ENCODE measurements at regions not wholly inside any gene's neighbourhood (a gene's known extent, or its start where the extent isn't known, plus 50 kb on each side); places are given as distances from the start of the nearest gene placed in this dataset.

- TF ChIP-seq CTCF (IDR thresholded peaks at IDR 0.05) (no peak), TCF7L2 (IDR thresholded peaks at IDR 0.05; ENCODE audit: low read depth, low read length) (no peak)
Measured at GRCh38 chr11:91691872-91692271, 532.7 kb upstream of the FAT3 start.
